ENCODE measurements at regions not wholly inside any gene's neighbourhood (a gene's known extent, or its start where the extent isn't known, plus 50 kb on each side); places are given as distances from the start of the nearest gene placed in this dataset.
"Not testable (repeated sequence)": the region's sequence is repeated elsewhere in the genome, so short reads cannot be mapped to it uniquely, and the experiment has no call there.

DNA sequence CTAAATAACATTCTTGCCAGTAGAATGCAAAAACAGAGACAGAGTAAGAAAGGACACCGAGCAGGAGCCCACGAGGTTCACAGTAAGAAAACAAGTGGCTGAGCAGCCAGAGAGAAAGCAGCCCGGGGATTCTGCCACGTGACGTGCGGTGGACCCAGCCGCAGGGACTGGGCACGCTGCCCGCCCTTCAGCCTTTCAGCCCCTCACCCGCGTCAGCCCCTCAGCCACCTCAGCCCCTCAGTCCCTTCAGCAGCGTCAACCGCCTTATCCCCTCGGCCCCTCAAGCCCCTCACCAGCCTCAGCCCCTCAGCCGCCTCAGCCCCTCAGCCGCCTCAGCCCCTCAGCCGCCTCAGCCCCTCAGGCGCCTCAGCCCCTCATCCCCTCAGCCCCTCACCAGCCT lies 1532.2 kb downstream of the REEP3 start:
- not testable (repeated sequence) for TF ChIP-seq CTCF, EP300 (IDR thresholded peaks at IDR 0.05)
